CD4-positive, CD25-positive, alpha-beta regulatory T cell (primary cell): ENCODE measurements at regions not wholly inside any gene's neighbourhood (a gene's known extent, or its start where the extent isn't known, plus 50 kb on each side); places are given as distances from the start of the nearest gene placed in this dataset.

Experiments used
- ATAC-seq, 2 donors: fragments of 150-1000 bp; cut with Tn5 transposase; one replicate each; pipeline ENCODE4 v1.10.0; 2021; ENCODE audit warnings: low read depth in 2 of 2, moderate number of reproducible peaks in 2 of 2, moderate library complexity in 1 of 2
- DNase-seq, 3 donors: peaks; one replicate each; pipeline versions ENCODE4 v3.0.0 to v3.0.0-alpha.2; 2012 to 2022; ENCODE audit warnings: mixed read lengths in 1 of 3
- H3K27ac ChIP-seq: one replicate; pipeline ENCODE4 v1.7.0; 2013; ENCODE audit warnings: mild to moderate bottlenecking, low read length; ENCODE audit not compliant: insufficient read depth, poor library complexity, severe bottlenecking
- H3K27me3 ChIP-seq: one replicate; pipeline ENCODE4 v1.7.0; 2013; ENCODE audit warnings: low read length; ENCODE audit not compliant: control insufficient read depth, insufficient read depth
- H3K36me3 ChIP-seq: one replicate; pipeline ENCODE4 v1.7.0; 2013; ENCODE audit warnings: mild to moderate bottlenecking, low read length, moderate library complexity; ENCODE audit not compliant: control insufficient read depth, insufficient read depth
- H3K4me1 ChIP-seq: 2 replicates; pipeline ENCODE4 v1.7.0; 2013; ENCODE audit warnings: mild to moderate bottlenecking, low read length; ENCODE audit not compliant: insufficient read depth, control insufficient read depth, poor library complexity, severe bottlenecking
- H3K4me3 ChIP-seq: one replicate; pipeline ENCODE4 v1.7.0; 2013; ENCODE audit warnings: low read depth, mild to moderate bottlenecking, low read length, moderate library complexity
- H3K9me3 ChIP-seq, 2 experiments: 1 replicate in 1 of 2; 2 replicates in 1 of 2; pipeline ENCODE4 v1.7.0; 2013; ENCODE audit warnings: low read length in 2 of 2, mild to moderate bottlenecking in 1 of 2, moderate library complexity in 1 of 2; ENCODE audit not compliant: control insufficient read depth in 2 of 2
- H3K27ac Mint-ChIP-seq, 3 donors: one replicate each; pipeline ENCODE4 v1.8.0; 2020 to 2022; ENCODE audit warnings: mild to moderate bottlenecking in 3 of 3, mixed read lengths in 3 of 3, moderate library complexity in 2 of 3
- H3K27me3 Mint-ChIP-seq: one replicate; pipeline ENCODE4 v1.8.0; 2022; ENCODE audit warnings: mild to moderate bottlenecking, mixed read lengths
- H3K36me3 Mint-ChIP-seq: one replicate; pipeline ENCODE4 v1.8.0; 2020; ENCODE audit warnings: mixed read lengths
- H3K4me1 Mint-ChIP-seq, 4 donors: one replicate each; pipeline ENCODE4 v1.8.0; 2020 to 2022; ENCODE audit warnings: mixed read lengths in 4 of 4, mild to moderate bottlenecking in 1 of 4
- H3K4me3 Mint-ChIP-seq, 4 donors: one replicate each; pipeline ENCODE4 v1.8.0; 2020 to 2022; ENCODE audit warnings: mild to moderate bottlenecking in 4 of 4, mixed read lengths in 4 of 4, moderate library complexity in 3 of 4
- H3K9me3 Mint-ChIP-seq, 7 donors: one replicate each; pipeline ENCODE4 v1.8.0; 2020 to 2022; ENCODE audit warnings: mixed read lengths in 7 of 7, mild to moderate bottlenecking in 3 of 7, moderate library complexity in 2 of 7

GRCh38 chr4:138602664-138603063 lies 360.5 kb upstream of the SLC7A11 start:
- H3K4me1 ChIP-seq, result no peaks in the 10 kb centered on the region
- no peaks in the 10 kb centered on the region for H3K27me3 ChIP-seq
- no peak overlapping the region for H3K4me3 Mint-ChIP-seq
- H3K36me3 Mint-ChIP-seq, result no peaks in the 10 kb centered on the region
- H3K27me3 Mint-ChIP-seq, result no peaks in the 10 kb centered on the region
- no peaks in the 10 kb centered on the region for H3K36me3 ChIP-seq
- H3K4me3 ChIP-seq, result no peak overlapping the region
- H3K4me1 Mint-ChIP-seq, result no peaks in the 10 kb centered on the region
- DNase-seq, result no peak
- H3K9me3 ChIP-seq, result no peaks in the 10 kb centered on the region
- no peak overlapping the region for H3K27ac Mint-ChIP-seq
- no peak for ATAC-seq
- peaks cover 0 to 4% (median 0%) of the 10 kb centered on the region in 7 donors for H3K9me3 Mint-ChIP-seq
- H3K27ac ChIP-seq, result no peak overlapping the region

- Mint-ChIP-seq H3K27ac (no peak overlapping the region), H3K27me3 (no peaks in the 10 kb centered on the region), H3K36me3 (no peaks in the 10 kb centered on the region), H3K4me1 (no peaks in the 10 kb centered on the region), H3K9me3 (peaks cover 0 to 4% (median 0%) of the 10 kb centered on the region in 7 donors), H3K4me3 (peak overlapping the region in 1 of 4 donors; percentile 54)
- Histone ChIP-seq H3K4me3 (no peak overlapping the region), H3K9me3 (no peaks in the 10 kb centered on the region), H3K27ac (no peak overlapping the region), H3K4me1 (no peaks in the 10 kb centered on the region), H3K36me3 (no peaks in the 10 kb centered on the region), H3K27me3 (no peaks in the 10 kb centered on the region)
- ATAC-seq (no peak), DNase-seq (no peak)
Observed at GRCh38 chr4:138599965-138600364, 357.8 kb upstream of the SLC7A11 start.

- no peaks in the 10 kb centered on the region for H3K9me3 ChIP-seq
- no peaks in the 10 kb centered on the region for H3K36me3 ChIP-seq
- Mint-ChIP-seq H3K4me1 (no peaks in the 10 kb centered on the region), H3K9me3 (peaks cover 0 to 4% (median 0%) of the 10 kb centered on the region in 7 donors), H3K27ac (no peak overlapping the region), H3K36me3 (no peaks in the 10 kb centered on the region), H3K27me3 (no peaks in the 10 kb centered on the region), H3K4me3 (no peak overlapping the region)
- no peak overlapping the region for H3K4me3 ChIP-seq
- no peaks in the 10 kb centered on the region for H3K4me1 ChIP-seq
- no peak for DNase-seq
- H3K27ac ChIP-seq, result no peak overlapping the region
- H3K27me3 ChIP-seq, result no peaks in the 10 kb centered on the region
- ATAC-seq, result no peak
Observed at GRCh38 chr4:138598226-138598625, 356.1 kb upstream of the SLC7A11 start.

GRCh38 chr4:138596896-138597295 lies 354.7 kb upstream of the SLC7A11 start:
- peaks cover 0 to 7% (median 0%) of the 10 kb centered on the region in 7 donors for H3K9me3 Mint-ChIP-seq
- Histone ChIP-seq H3K9me3 (no peaks in the 10 kb centered on the region), H3K4me1 (no peaks in the 10 kb centered on the region), H3K4me3 (no peak overlapping the region), H3K27me3 (no peaks in the 10 kb centered on the region), H3K27ac (no peak overlapping the region), H3K36me3 (no peaks in the 10 kb centered on the region)
- H3K4me3 Mint-ChIP-seq, result no peak overlapping the region
- no peaks in the 10 kb centered on the region for H3K4me1 Mint-ChIP-seq
- DNase-seq (no peak), ATAC-seq (no peak)
- H3K36me3 Mint-ChIP-seq, result no peaks in the 10 kb centered on the region
- no peak overlapping the region for H3K27ac Mint-ChIP-seq
- no peaks in the 10 kb centered on the region for H3K27me3 Mint-ChIP-seq

GRCh38 chr4:138595731-138596460 lies 353.7 kb upstream of the SLC7A11 start:
- Mint-ChIP-seq H3K4me3 (no peak overlapping the region), H3K36me3 (no peaks in the 10 kb centered on the region), H3K27ac (no peak overlapping the region), H3K4me1 (no peaks in the 10 kb centered on the region), H3K27me3 (no peaks in the 10 kb centered on the region), H3K9me3 (peaks cover 0 to 7% (median 0%) of the 10 kb centered on the region in 7 donors)
- DNase-seq (no peak), ATAC-seq (no peak)
- Histone ChIP-seq H3K4me1 (no peaks in the 10 kb centered on the region), H3K9me3 (no peaks in the 10 kb centered on the region), H3K4me3 (no peak overlapping the region), H3K36me3 (no peaks in the 10 kb centered on the region), H3K27ac (no peak overlapping the region), H3K27me3 (no peaks in the 10 kb centered on the region)

GRCh38 chr4:138595171-138595570 lies 353.0 kb upstream of the SLC7A11 start:
- no peak for ATAC-seq
- Mint-ChIP-seq H3K9me3 (peaks cover 0 to 7% (median 0%) of the 10 kb centered on the region in 7 donors), H3K4me1 (no peaks in the 10 kb centered on the region), H3K36me3 (no peaks in the 10 kb centered on the region), H3K27me3 (no peaks in the 10 kb centered on the region), H3K4me3 (no peak overlapping the region), H3K27ac (no peak overlapping the region)
- H3K36me3 ChIP-seq, result no peaks in the 10 kb centered on the region
- H3K9me3 ChIP-seq, result no peaks in the 10 kb centered on the region
- H3K27ac ChIP-seq, result no peak overlapping the region
- no peaks in the 10 kb centered on the region for H3K27me3 ChIP-seq
- no peaks in the 10 kb centered on the region for H3K4me1 ChIP-seq
- DNase-seq, result no peak
- no peak overlapping the region for H3K4me3 ChIP-seq

GRCh38 chr4:138592796-138593195 lies 350.6 kb upstream of the SLC7A11 start:
- Histone ChIP-seq H3K4me3 (no peak overlapping the region), H3K9me3 (no peaks in the 10 kb centered on the region), H3K27ac (no peak overlapping the region), H3K4me1 (no peaks in the 10 kb centered on the region), H3K27me3 (no peaks in the 10 kb centered on the region), H3K36me3 (no peaks in the 10 kb centered on the region)
- Mint-ChIP-seq H3K4me3 (no peak overlapping the region), H3K27ac (no peak overlapping the region), H3K27me3 (no peaks in the 10 kb centered on the region), H3K4me1 (no peaks in the 10 kb centered on the region), H3K9me3 (peaks cover 0 to 5% (median 0%) of the 10 kb centered on the region in 7 donors), H3K36me3 (no peaks in the 10 kb centered on the region)
- DNase-seq (no peak), ATAC-seq (no peak)

GRCh38 chr4:138591808-138592207 lies 349.7 kb upstream of the SLC7A11 start:
- Mint-ChIP-seq H3K9me3 (peaks cover 0 to 7% (median 0%) of the 10 kb centered on the region in 7 donors), H3K4me1 (no peaks in the 10 kb centered on the region), H3K36me3 (no peaks in the 10 kb centered on the region), H3K4me3 (no peak overlapping the region), H3K27me3 (no peaks in the 10 kb centered on the region), H3K27ac (no peak overlapping the region)
- Histone ChIP-seq H3K27ac (no peak overlapping the region), H3K4me1 (no peaks in the 10 kb centered on the region), H3K4me3 (no peak overlapping the region), H3K36me3 (no peaks in the 10 kb centered on the region), H3K27me3 (no peaks in the 10 kb centered on the region), H3K9me3 (no peaks in the 10 kb centered on the region)
- ATAC-seq (no peak), DNase-seq (no peak)
